ENCODE measurements at regions not wholly inside any gene's neighbourhood (a gene's known extent, or its start where the extent isn't known, plus 50 kb on each side); places are given as distances from the start of the nearest gene placed in this dataset.

GRCh38 chr12:89069431-89069830 is 282.9 kb downstream of the DUSP6 start:
- no peak overlapping the region for H3K4me3 ChIP-seq (ENCODE audit: low read depth, low read length)
- peak; percentile 53 for DNase-seq (ENCODE audit: low read depth)
- TF ChIP-seq, protein P1, sequence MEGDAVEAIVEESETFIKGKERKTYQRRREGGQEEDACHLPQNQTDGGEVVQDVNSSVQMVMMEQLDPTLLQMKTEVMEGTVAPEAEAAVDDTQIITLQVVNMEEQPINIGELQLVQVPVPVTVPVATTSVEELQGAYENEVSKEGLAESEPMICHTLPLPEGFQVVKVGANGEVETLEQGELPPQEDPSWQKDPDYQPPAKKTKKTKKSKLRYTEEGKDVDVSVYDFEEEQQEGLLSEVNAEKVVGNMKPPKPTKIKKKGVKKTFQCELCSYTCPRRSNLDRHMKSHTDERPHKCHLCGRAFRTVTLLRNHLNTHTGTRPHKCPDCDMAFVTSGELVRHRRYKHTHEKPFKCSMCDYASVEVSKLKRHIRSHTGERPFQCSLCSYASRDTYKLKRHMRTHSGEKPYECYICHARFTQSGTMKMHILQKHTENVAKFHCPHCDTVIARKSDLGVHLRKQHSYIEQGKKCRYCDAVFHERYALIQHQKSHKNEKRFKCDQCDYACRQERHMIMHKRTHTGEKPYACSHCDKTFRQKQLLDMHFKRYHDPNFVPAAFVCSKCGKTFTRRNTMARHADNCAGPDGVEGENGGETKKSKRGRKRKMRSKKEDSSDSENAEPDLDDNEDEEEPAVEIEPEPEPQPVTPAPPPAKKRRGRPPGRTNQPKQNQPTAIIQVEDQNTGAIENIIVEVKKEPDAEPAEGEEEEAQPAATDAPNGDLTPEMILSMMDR (conservative IDR thresholded peaks at IDR 0.05; ENCODE audit: low read depth, low read length) = no peak

- H3K4me3 ChIP-seq (ENCODE audit: low read depth, low read length) = no peak overlapping the region
- DNase-seq (ENCODE audit: low read depth) = peak; percentile 65
- TF ChIP-seq, protein P1 (conservative IDR thresholded peaks at IDR 0.05; ENCODE audit: low read depth, low read length) = no peak
These were observed 284.7 kb downstream of the DUSP6 start for GRCh38 chr12:89067421-89068187.

DNA sequence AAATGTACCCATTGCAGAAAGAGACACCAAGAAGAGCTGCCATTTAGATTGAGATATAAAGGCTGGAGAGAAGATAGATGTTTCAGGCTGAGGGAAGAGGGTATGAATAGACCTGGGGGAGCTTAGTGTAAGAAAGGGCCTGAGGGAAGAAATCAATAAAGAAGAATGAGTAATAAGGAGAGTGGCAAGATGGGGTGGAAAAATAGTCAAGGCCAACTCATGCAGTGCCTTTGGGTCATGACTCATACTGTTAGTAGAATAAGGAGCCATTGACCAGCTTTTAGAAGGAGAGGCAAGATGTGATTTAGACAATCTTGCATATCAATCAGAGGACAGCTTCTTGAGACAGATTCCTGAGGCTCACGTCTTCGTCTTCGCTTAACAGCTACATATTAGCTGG is 287.5 kb downstream of the DUSP6 start:
- TF ChIP-seq, protein P1 (conservative IDR thresholded peaks at IDR 0.05; ENCODE audit: low read depth, low read length) = no peak
- DNase-seq (ENCODE audit: low read depth) = no peak
- no peak overlapping the region for H3K4me3 ChIP-seq (ENCODE audit: low read depth, low read length)

DNA sequence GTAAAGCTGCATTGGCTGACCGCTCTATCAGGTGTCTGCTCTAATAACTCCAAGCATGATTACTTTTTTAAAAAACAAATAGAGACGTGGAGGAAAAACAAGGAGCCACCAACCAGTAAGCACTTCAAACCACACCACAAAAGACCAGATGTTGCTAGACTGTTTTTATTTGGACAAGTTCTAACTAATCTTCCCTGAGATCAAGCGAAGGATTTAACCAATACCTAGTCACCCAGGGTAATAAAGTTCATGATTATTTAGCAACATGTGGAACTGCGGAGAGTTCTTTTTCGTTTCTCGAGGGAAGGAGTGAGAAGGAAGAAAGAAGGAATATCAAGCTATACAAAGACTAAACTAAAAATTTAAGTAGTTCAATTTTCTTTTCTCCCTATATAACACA is 288.1 kb downstream of the DUSP6 start:
- H3K4me3 ChIP-seq (ENCODE audit: low read depth, low read length) = no peak overlapping the region
- DNase-seq (ENCODE audit: low read depth) = no peak
- TF ChIP-seq, protein P1 (conservative IDR thresholded peaks at IDR 0.05; ENCODE audit: low read depth, low read length) = no peak

DNA sequence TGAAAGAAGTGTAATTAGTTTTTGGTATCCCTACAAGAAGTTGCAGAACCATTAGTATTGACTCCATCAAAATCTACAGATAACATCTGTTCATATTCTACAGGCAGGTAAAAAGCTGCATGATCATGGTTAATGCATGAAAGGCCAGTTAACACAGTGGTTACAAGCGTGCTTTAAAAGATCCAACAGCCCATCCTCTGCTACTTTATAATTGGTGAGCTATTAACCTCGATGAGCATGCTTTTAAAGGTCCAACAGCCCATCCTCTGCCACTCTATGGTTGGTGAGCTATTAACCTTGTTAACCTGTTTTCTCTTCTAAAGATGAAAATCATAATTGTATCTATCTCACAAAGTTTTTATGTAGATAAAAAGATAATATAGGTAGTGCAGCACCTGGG is 289.3 kb downstream of the DUSP6 start:
- H3K4me3 ChIP-seq (ENCODE audit: low read depth, low read length) = no peak overlapping the region
- TF ChIP-seq, protein P1 (conservative IDR thresholded peaks at IDR 0.05; ENCODE audit: low read depth, low read length) = no peak
- no peak for DNase-seq (ENCODE audit: low read depth)

- H3K4me3 ChIP-seq (ENCODE audit: low read depth, low read length) = no peak overlapping the region
- DNase-seq (ENCODE audit: low read depth) = peak; percentile 95
- TF ChIP-seq, protein P1 (conservative IDR thresholded peaks at IDR 0.05; ENCODE audit: low read depth, low read length) = no peak
These were observed 292.4 kb downstream of the DUSP6 start for GRCh38 chr12:89059721-89060541.
